Spleen (tissue), 11 donors: ENCODE measurements at regions not wholly inside any gene's neighbourhood (a gene's known extent, or its start where the extent isn't known, plus 50 kb on each side); places are given as distances from the start of the nearest gene placed in this dataset.

Source experiments
- DNase-seq: peaks from one replicate; pipeline ENCODE4 v3.0.0-alpha.2; 2020
- H3K27ac ChIP-seq, 8 donors: fragments of 200-600 bp; sonication (generic) in 7 of 8; 1 replicate in 4 of 8; 2 replicates in 4 of 8; pipeline versions ENCODE4 v1.5.0 to v1.8.0; 2016 to 2021; ENCODE audit warnings: inconsistent platforms in 4 of 8, mild to moderate bottlenecking in 4 of 8, moderate library complexity in 1 of 8
- H3K27me3 ChIP-seq, 7 donors: fragments of 200-600 bp; sonication (generic) in 6 of 7; replicated peaks in 1 of 7; 1 replicate in 4 of 7; 2 replicates in 3 of 7; pipeline versions ENCODE4 v1.5.0 to v1.8.0; 2016 to 2021; ENCODE audit warnings: inconsistent platforms in 3 of 7, mild to moderate bottlenecking in 1 of 7
- H3K36me3 ChIP-seq, 6 donors: fragments of 200-600 bp; sonication (generic) in 5 of 6; 1 replicate in 4 of 6; 2 replicates in 2 of 6; pipeline versions ENCODE4 v1.5.0 to v1.8.0; 2016 to 2021; ENCODE audit warnings: inconsistent platforms in 2 of 6
- H3K4me1 ChIP-seq, 6 donors: fragments of 200-600 bp; sonication (generic) in 5 of 6; 1 replicate in 3 of 6; 2 replicates in 3 of 6; pipeline versions ENCODE4 v1.5.0 to v1.8.0; 2016 to 2021; ENCODE audit warnings: inconsistent platforms in 3 of 6
- H3K4me3 ChIP-seq, 8 donors: fragments of 200-600 bp; sonication (generic) in 7 of 8; 1 replicate in 4 of 8; 2 replicates in 4 of 8; pipeline versions ENCODE4 v1.5.0 to v1.8.0; 2016 to 2021; ENCODE audit warnings: inconsistent platforms in 4 of 8, mild to moderate bottlenecking in 4 of 8, moderate library complexity in 2 of 8
- H3K9me3 ChIP-seq, 8 donors: fragments of 200-600 bp; sonication (generic) in 7 of 8; 1 replicate in 4 of 8; 2 replicates in 4 of 8; pipeline versions ENCODE4 v1.5.0 to v1.8.0; 2016 to 2021; ENCODE audit warnings: inconsistent platforms in 4 of 8
- POLR2A ChIP-seq, 3 donors: fragments of 450-650 bp; IDR thresholded peaks; one replicate each; pipeline ENCODE4 v1.5.1; 2017; ENCODE audit warnings: antibody characterized with exemption in 3 of 3, mild to moderate bottlenecking in 1 of 3
- POLR2AphosphoS5 ChIP-seq, 3 donors: sonication (generic); formaldehyde crosslinking; IDR thresholded peaks; one replicate each; pipeline ENCODE4 v1.5.1; 2017; ENCODE audit warnings: antibody characterized with exemption in 3 of 3
- WGBS, 5 donors: extraction: QIAGEN DNeasy Blood & Tissue Kit in 3 of 5; methylation state at CpG; one replicate each; pipeline versions ENCODE4 v1.1.5 to v1.1.7; 2013 to 2018; 5-methylcytosine and 5-hydroxymethylcytosine counted together
- intact Hi-C: fragments of 100-400 bp; cut with DNase I; formaldehyde crosslinking; loops from one replicate; pipeline ENCODE4 v1.15.0; 2023; ENCODE audit warnings: low total_unique reads
- TF ChIP-seq, protein P1 (sequence below), 11 experiments: fragments of 200-600 bp in 7 of 11; fragments of 450-650 bp in 4 of 11; sonication (generic) in 4 of 11; IDR thresholded peaks in 8 of 11; conservative IDR thresholded peaks in 3 of 11; 1 replicate in 7 of 11; 2 replicates in 4 of 11; pipeline versions ENCODE4 v1.4.0 to v1.8.0; 2016 to 2021; ENCODE audit warnings: antibody characterized with exemption in 11 of 11, inconsistent platforms in 4 of 11, mild to moderate bottlenecking in 1 of 11
- donor health status: healthy with polysubstance abuse.
- donor health status: DM: no; HTN: no; CAD: no; lungs with moderate emphysema.
- donor health status: DM: no; HTN: no; CAD: no.
- donor health status: Bipolar disorder and iron deficiency.
- donor health status: healthy.
- donor health status: DM: no; HTN: no; CAD: no.
- donor health status: DM: yes; HTN: yes; CAD: no.

DNA sequence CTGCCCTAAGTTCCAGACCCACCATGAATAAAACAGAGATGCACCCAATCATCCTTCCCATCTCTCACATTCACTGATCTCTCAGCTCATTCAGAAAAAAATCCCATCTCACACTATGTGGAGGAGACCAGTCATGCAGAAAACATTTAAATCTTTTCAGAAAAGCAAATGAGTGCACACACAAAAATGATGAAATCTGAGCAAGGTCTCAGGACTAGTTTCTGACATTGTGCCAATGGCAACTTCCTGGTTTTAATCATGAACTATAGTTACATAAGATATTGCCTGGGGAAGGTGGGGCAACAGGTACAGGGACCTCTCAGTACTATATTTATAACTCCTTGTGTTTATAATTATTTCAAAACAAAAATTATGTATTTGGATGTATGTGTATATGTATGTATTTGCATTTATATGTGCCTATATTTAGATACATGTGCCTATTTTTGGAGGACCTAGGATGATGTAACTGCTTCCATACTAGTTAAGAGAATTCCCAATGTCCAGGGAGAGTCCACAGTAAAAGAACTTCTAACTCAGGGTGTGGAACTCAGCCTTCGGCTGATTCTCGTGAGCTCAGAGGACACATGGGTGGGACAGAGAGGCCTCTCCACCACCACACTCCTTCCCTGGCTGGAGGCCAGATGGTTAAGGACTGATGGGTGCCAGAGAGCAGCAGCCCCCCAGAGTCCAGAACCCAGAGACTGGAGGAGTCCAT, 71.7 kb upstream of the MAP3K4 start:
- H3K27me3 ChIP-seq = peaks cover 0 to under 1% (median 0%) of the 10 kb centered on the region in 7 donors
- intact Hi-C loops = no loop called here
- H3K9me3 ChIP-seq = no peaks in the 10 kb centered on the region
- H3K4me3 ChIP-seq = no peak overlapping the region
- no peak for DNase-seq
- WGBS, 5 donors = 82 to 92% (median 89%) methylated on average over 2 of the region's 2 CpGs
- no peaks in the 10 kb centered on the region for H3K4me1 ChIP-seq
- H3K27ac ChIP-seq = no peak overlapping the region
- H3K36me3 ChIP-seq = no peaks in the 10 kb centered on the region
- TF ChIP-seq, protein P1, sequence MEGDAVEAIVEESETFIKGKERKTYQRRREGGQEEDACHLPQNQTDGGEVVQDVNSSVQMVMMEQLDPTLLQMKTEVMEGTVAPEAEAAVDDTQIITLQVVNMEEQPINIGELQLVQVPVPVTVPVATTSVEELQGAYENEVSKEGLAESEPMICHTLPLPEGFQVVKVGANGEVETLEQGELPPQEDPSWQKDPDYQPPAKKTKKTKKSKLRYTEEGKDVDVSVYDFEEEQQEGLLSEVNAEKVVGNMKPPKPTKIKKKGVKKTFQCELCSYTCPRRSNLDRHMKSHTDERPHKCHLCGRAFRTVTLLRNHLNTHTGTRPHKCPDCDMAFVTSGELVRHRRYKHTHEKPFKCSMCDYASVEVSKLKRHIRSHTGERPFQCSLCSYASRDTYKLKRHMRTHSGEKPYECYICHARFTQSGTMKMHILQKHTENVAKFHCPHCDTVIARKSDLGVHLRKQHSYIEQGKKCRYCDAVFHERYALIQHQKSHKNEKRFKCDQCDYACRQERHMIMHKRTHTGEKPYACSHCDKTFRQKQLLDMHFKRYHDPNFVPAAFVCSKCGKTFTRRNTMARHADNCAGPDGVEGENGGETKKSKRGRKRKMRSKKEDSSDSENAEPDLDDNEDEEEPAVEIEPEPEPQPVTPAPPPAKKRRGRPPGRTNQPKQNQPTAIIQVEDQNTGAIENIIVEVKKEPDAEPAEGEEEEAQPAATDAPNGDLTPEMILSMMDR (IDR thresholded peaks at IDR 0.05 in 8 of 11, conservative IDR thresholded peaks at IDR 0.05 in 3 of 11) = no peak
- TF ChIP-seq POLR2AphosphoS5 (IDR thresholded peaks at IDR 0.05) = no peak

DNA sequence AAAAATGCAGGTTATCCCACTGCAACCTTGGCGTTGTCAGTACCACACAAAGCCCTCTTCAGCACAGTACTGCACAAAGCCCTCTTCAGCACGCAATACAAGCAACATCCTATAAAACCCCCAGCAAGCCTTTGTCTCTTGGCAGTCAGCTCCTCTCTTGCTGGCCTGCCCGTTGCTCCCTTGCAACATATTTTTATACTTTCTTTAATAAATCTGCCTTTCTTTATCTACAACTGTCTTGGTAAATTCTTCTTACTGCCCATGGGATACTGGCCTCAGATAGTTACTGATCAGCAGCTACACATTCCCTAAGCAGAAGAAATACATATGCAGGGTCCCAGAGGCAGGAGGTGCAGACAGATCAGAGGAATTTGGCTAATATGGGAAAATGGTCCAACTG, 70.5 kb upstream of the MAP3K4 start:
- intact Hi-C loops = no loop called here
- Histone ChIP-seq H3K4me1 (no peaks in the 10 kb centered on the region), H3K36me3 (no peaks in the 10 kb centered on the region), H3K4me3 (no peak overlapping the region), H3K9me3 (no peaks in the 10 kb centered on the region), H3K27me3 (peaks cover 0 to 13% (median 0%) of the 10 kb centered on the region in 7 donors), H3K27ac (no peak overlapping the region)
- DNase-seq = no peak
- WGBS, 5 donors = 83 to 89% (median 88%) methylated on average over 3 of the region's 3 CpGs
- TF ChIP-seq POLR2AphosphoS5 (IDR thresholded peaks at IDR 0.05) (no peak), POLR2A (IDR thresholded peaks at IDR 0.05) (no peak)
- TF ChIP-seq, protein P1 (IDR thresholded peaks at IDR 0.05 in 8 of 11, conservative IDR thresholded peaks at IDR 0.05 in 3 of 11) = no peak

DNA sequence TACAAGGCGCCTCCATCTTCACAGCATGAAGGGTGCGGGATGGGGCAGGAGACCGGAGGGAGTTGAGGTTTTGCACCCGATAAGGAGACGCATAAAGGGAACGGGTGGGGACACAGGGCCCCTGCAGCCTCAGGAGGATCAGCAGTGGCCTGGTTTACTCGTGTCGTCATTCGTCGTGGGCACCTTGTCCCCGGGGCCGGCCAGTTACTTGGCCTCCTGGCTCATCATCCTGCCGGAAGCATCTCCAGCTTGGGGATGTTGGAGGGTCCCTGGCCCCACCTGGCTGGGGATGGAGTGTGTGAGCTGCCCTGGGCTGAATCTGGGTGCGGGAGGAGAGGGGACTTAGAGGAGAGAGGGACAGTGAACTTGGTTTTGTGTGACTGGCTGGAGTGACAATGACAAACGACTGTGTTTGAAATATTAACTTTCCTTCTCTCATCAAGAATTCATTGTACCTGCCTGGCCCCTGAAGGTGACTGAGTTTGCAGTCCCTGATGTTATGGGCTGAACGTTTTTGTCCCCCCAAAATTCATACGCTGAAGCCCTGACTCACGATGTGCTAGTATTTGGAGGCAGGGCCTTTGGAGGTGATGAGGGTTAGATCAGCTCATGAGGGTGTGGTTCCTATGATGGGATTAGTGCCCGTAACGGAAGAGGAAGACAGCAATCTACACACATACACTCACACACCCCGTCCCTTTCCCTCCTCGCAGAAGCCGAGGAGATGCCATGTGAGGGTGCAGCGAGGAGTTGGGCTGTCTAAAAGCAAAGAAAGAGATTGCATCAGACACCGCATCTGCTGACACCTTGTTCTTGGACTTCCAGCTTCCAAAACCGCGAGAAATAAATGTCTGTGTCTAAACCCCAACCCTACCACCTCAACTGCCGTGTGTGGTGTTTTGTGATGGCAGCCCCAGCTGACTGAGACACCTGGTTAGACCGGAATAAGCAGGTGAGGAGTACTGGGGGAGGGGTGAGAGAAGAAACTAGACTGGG, 65.0 kb upstream of the MAP3K4 start:
- peaks cover 0 to 15% (median 12%) of the 10 kb centered on the region in 6 donors for H3K4me1 ChIP-seq
- no peak overlapping the region for H3K4me3 ChIP-seq
- no peak for DNase-seq
- H3K36me3 ChIP-seq = no peaks in the 10 kb centered on the region
- H3K9me3 ChIP-seq = no peaks in the 10 kb centered on the region
- H3K27me3 ChIP-seq = peaks cover 0 to 48% (median 9%) of the 10 kb centered on the region in 7 donors
- TF ChIP-seq POLR2AphosphoS5 (IDR thresholded peaks at IDR 0.05) (no peak), POLR2A (IDR thresholded peaks at IDR 0.05) (no peak)
- TF ChIP-seq, protein P1 (IDR thresholded peaks at IDR 0.05 in 8 of 11, conservative IDR thresholded peaks at IDR 0.05 in 3 of 11) = no peak
- H3K27ac ChIP-seq = no peak overlapping the region
- WGBS, 5 donors = 83 to 90% (median 85%) methylated on average over 22 to 29 of the region's 29 CpGs
- intact Hi-C loops = no loop called here

DNA sequence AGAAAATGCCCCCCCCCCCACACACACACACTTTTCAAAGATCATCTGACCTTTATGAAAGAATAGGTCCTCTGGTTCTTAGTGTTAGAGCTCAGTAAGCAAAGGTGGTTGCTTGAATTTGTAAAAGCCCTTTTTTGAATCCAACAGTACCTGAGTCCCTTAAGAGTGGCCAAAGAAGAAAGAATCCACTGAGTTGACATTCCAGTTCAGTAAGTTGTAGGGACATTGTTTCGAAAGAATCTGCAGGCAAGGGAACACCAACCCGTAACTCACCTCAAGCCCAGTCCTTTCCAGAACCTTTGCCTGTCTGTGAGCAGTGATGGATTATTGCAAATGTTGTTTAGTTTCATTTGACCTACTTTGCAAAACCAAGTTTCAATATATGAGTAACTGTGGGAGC, 64.2 kb upstream of the MAP3K4 start:
- H3K27me3 ChIP-seq = peaks cover 0 to 55% (median 9%) of the 10 kb centered on the region in 7 donors
- no peak for DNase-seq
- intact Hi-C loops = no loop called here
- 80 to 92% (median 89%) methylated on average over 2 of the region's 2 CpGs for WGBS, 5 donors
- H3K4me3 ChIP-seq = no peak overlapping the region
- H3K9me3 ChIP-seq = no peaks in the 10 kb centered on the region
- H3K4me1 ChIP-seq = peaks cover 0 to 19% (median 13%) of the 10 kb centered on the region in 6 donors
- no peak overlapping the region for H3K27ac ChIP-seq
- no peaks in the 10 kb centered on the region for H3K36me3 ChIP-seq
- TF ChIP-seq POLR2A (IDR thresholded peaks at IDR 0.05) = no peak
- TF ChIP-seq POLR2AphosphoS5 (IDR thresholded peaks at IDR 0.05) = no peak
- TF ChIP-seq, protein P1 (IDR thresholded peaks at IDR 0.05 in 8 of 11, conservative IDR thresholded peaks at IDR 0.05 in 3 of 11) = no peak
